H9 (cell line): ENCODE measurements at regions not wholly inside any gene's neighbourhood (a gene's known extent, or its start where the extent isn't known, plus 50 kb on each side); places are given as distances from the start of the nearest gene placed in this dataset.

Experiments
- DNase-seq: peaks from one replicate; pipeline ENCODE4 v3.0.0-alpha.2; 2017
- H2AFZ ChIP-seq: one replicate; pipeline ENCODE4 v1.6.1; 2013; ENCODE audit warnings: mild to moderate bottlenecking, low read length, control low read depth, moderate library complexity
- H2AK5ac ChIP-seq: 2 replicates; pipeline ENCODE4 v1.6.1; 2013; ENCODE audit warnings: low read length, control low read depth, mixed read lengths; ENCODE audit not compliant: insufficient read length
- H2BK120ac ChIP-seq: one replicate; pipeline ENCODE4 v1.6.1; 2013; ENCODE audit warnings: low read depth, mild to moderate bottlenecking, low read length, control low read depth, inconsistent platforms; ENCODE audit not compliant: poor library complexity, severe bottlenecking
- H2BK12ac ChIP-seq: 2 replicates; pipeline ENCODE4 v1.6.1; 2013; ENCODE audit warnings: low read length, control low read depth, mixed read lengths, low read depth; ENCODE audit not compliant: insufficient read length
- H2BK15ac ChIP-seq: 2 replicates; pipeline ENCODE4 v1.6.1; 2013; ENCODE audit warnings: low read depth, low read length, control low read depth
- H2BK20ac ChIP-seq: one replicate; pipeline ENCODE4 v1.6.1; 2013; ENCODE audit warnings: low read depth, mild to moderate bottlenecking, low read length, control low read depth, inconsistent platforms; ENCODE audit not compliant: poor library complexity, severe bottlenecking
- H2BK5ac ChIP-seq: 2 replicates; pipeline ENCODE4 v1.6.1; 2013; ENCODE audit warnings: low read length, control low read depth, mixed read lengths; ENCODE audit not compliant: insufficient read length
- H3K14ac ChIP-seq: 2 replicates; pipeline ENCODE4 v1.6.1; 2013; ENCODE audit warnings: low read length, control low read depth; ENCODE audit not compliant: insufficient read depth
- H3K18ac ChIP-seq: 2 replicates; pipeline ENCODE4 v1.6.1; 2013; ENCODE audit warnings: low read depth, mild to moderate bottlenecking, mixed read lengths, low read length, control low read depth; ENCODE audit not compliant: insufficient read length
- H3K23ac ChIP-seq: 2 replicates; pipeline ENCODE4 v1.6.1; 2013; ENCODE audit warnings: low read length, control low read depth, mixed read lengths, low read depth; ENCODE audit not compliant: insufficient read length
- H3K23me2 ChIP-seq: 2 replicates; pipeline ENCODE4 v1.6.1; 2013; ENCODE audit warnings: low read depth, mild to moderate bottlenecking, mixed read lengths, low read length, control low read depth; ENCODE audit not compliant: insufficient read length, poor library complexity, severe bottlenecking
- H3K27ac ChIP-seq: 2 replicates; pipeline ENCODE4 v1.5.1; 2013; ENCODE audit warnings: low read length, control low read depth, mixed read lengths, low read depth; ENCODE audit not compliant: insufficient read length
- H3K27me3 ChIP-seq: 2 replicates; pipeline ENCODE4 v1.6.1; 2013; ENCODE audit warnings: low read length, control low read depth, inconsistent platforms; ENCODE audit not compliant: insufficient read depth
- H3K4ac ChIP-seq: 2 replicates; pipeline ENCODE4 v1.6.1; 2013; ENCODE audit warnings: low read depth, mild to moderate bottlenecking, control low read depth, inconsistent platforms, low read length, moderate library complexity
- H3K4me1 ChIP-seq: 2 replicates; pipeline ENCODE4 v1.6.1; 2013; ENCODE audit warnings: low read length, control low read depth, inconsistent platforms; ENCODE audit not compliant: insufficient read depth
- H3K4me2 ChIP-seq: 2 replicates; pipeline ENCODE4 v1.6.1; 2013; ENCODE audit warnings: low read length, control low read depth, mixed read lengths; ENCODE audit not compliant: insufficient read length, insufficient read depth
- H3K56ac ChIP-seq: 2 replicates; pipeline ENCODE4 v1.6.1; 2013; ENCODE audit warnings: low read depth, mild to moderate bottlenecking, mixed read lengths, low read length, control low read depth; ENCODE audit not compliant: insufficient read length
- H3K79me1 ChIP-seq: 2 replicates; pipeline ENCODE4 v1.6.1; 2013; ENCODE audit warnings: low read depth, mild to moderate bottlenecking, moderate library complexity, low read length, control low read depth, inconsistent platforms; ENCODE audit not compliant: insufficient read depth, poor library complexity, severe bottlenecking
- H3K79me2 ChIP-seq: 2 replicates; pipeline ENCODE4 v1.6.1; 2013; ENCODE audit warnings: low read length, control low read depth, inconsistent platforms; ENCODE audit not compliant: insufficient read depth
- H3K9ac ChIP-seq: 2 replicates; pipeline ENCODE4 v1.6.1; 2013; ENCODE audit warnings: low read length, control low read depth, mixed read lengths; ENCODE audit not compliant: insufficient read length; ENCODE audit errors: extremely low read depth
- H3K9me3 ChIP-seq: one replicate; pipeline ENCODE4 v1.6.1; 2013; ENCODE audit warnings: low read depth, low read length, inconsistent platforms; ENCODE audit not compliant: control insufficient read depth
- H3T11ph ChIP-seq: one replicate; pipeline ENCODE4 v1.6.1; 2013; ENCODE audit warnings: mild to moderate bottlenecking, low read length, control low read depth, inconsistent platforms
- H4K20me1 ChIP-seq: one replicate; pipeline ENCODE4 v1.6.1; 2013; ENCODE audit not compliant: control insufficient read depth, insufficient read length, insufficient read depth
- H4K5ac ChIP-seq: 2 replicates; pipeline ENCODE4 v1.6.1; 2013; ENCODE audit warnings: low read depth, mild to moderate bottlenecking, mixed read lengths, low read length, control low read depth; ENCODE audit not compliant: insufficient read length
- H4K8ac ChIP-seq: replicated peaks from 2 replicates; pipeline ENCODE4 v1.6.1; 2013; ENCODE audit warnings: low read length, control low read depth, mixed read lengths, low read depth; ENCODE audit not compliant: insufficient read length
- H4K91ac ChIP-seq: 2 replicates; pipeline ENCODE4 v1.6.1; 2013; ENCODE audit warnings: low read depth, mild to moderate bottlenecking, moderate library complexity, mixed read lengths, low read length, control low read depth; ENCODE audit not compliant: insufficient read length
- H3K27ac Mint-ChIP-seq, 3 experiments: 2 replicates in 2 of 3; 3 replicates in 1 of 3; pipeline ENCODE4 v1.8.0; 2020 to 2021; ENCODE audit warnings: mixed read lengths in 3 of 3, mild to moderate bottlenecking in 1 of 3, moderate library complexity in 1 of 3
- H3K27me3 Mint-ChIP-seq: 2 replicates; pipeline ENCODE4 v1.8.0; 2021; ENCODE audit warnings: low read depth, mild to moderate bottlenecking, moderate library complexity, mixed read lengths
- H3K36me3 Mint-ChIP-seq, 3 experiments: 2 replicates in 2 of 3; 3 replicates in 1 of 3; pipeline ENCODE4 v1.8.0; 2020 to 2021; ENCODE audit warnings: low read depth in 3 of 3, mixed read lengths in 3 of 3; ENCODE audit not compliant: insufficient read depth in 1 of 3
- H3K4me1 Mint-ChIP-seq, 2 experiments: 2 replicates each; pipeline ENCODE4 v1.8.0; 2020; ENCODE audit warnings: mixed read lengths in 2 of 2
- H3K4me3 Mint-ChIP-seq, 2 experiments: 2 replicates in 1 of 2; 3 replicates in 1 of 2; pipeline ENCODE4 v1.8.0; 2020 to 2021; ENCODE audit warnings: mild to moderate bottlenecking in 2 of 2, mixed read lengths in 2 of 2, moderate library complexity in 1 of 2
- H3K9me3 Mint-ChIP-seq, 2 experiments: 2 replicates in 1 of 2; 3 replicates in 1 of 2; pipeline ENCODE4 v1.8.0; 2020; ENCODE audit warnings: mild to moderate bottlenecking in 2 of 2, mixed read lengths in 2 of 2, moderate library complexity in 1 of 2
- WGBS: extraction: QIAGEN DNeasy Blood & Tissue Kit; methylation state at CpG from one replicate; pipeline ENCODE4 v1.1.7; 2013; ENCODE audit warnings: missing lambda C conversion rate, low lambda C conversion rate, mixed read lengths; ENCODE audit not compliant: insufficient read length; ENCODE audit errors: extremely low coverage; 5-methylcytosine and 5-hydroxymethylcytosine counted together
- TF ChIP-seq, protein P1 (sequence below): fragments of 200-600 bp; sonication (generic); conservative IDR thresholded peaks from 3 replicates; pipeline ENCODE4 v1.8.0; 2021; ENCODE audit warnings: antibody characterized with exemption, mild to moderate bottlenecking

DNA sequence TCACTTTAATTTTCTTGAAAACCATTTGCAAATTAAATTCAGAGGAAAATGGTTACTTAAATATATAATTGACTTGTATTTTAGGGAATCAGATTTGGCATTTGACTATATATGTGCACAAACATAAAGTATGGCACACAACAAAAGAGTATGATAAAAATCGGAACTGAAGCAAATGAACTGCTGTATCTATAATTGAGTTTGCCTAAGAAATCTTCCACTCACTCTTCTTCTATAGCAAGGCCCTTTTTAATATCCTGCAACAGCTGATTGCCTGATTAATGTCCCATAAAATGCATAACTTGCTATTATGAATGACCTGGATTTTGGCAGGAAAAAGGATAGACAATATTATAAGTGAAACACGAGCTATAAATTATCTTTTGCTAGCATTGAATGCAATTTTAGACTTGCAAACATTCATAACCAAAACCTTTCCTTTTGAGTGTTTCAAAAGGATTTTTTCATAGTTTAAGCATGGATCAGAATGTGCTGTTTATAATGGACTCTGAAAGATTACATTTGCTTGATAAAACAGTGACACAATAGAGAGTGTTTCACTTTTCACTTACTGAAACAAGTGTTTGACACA is 2204.3 kb downstream of the MRPL39 start:
- H4K91ac ChIP-seq, result no peak overlapping the region
- H4K20me1 ChIP-seq, result no peaks in the 10 kb centered on the region
- H3K27me3 Mint-ChIP-seq, result no peaks in the 10 kb centered on the region
- no peak overlapping the region for H4K8ac ChIP-seq
- TF ChIP-seq, protein P1, sequence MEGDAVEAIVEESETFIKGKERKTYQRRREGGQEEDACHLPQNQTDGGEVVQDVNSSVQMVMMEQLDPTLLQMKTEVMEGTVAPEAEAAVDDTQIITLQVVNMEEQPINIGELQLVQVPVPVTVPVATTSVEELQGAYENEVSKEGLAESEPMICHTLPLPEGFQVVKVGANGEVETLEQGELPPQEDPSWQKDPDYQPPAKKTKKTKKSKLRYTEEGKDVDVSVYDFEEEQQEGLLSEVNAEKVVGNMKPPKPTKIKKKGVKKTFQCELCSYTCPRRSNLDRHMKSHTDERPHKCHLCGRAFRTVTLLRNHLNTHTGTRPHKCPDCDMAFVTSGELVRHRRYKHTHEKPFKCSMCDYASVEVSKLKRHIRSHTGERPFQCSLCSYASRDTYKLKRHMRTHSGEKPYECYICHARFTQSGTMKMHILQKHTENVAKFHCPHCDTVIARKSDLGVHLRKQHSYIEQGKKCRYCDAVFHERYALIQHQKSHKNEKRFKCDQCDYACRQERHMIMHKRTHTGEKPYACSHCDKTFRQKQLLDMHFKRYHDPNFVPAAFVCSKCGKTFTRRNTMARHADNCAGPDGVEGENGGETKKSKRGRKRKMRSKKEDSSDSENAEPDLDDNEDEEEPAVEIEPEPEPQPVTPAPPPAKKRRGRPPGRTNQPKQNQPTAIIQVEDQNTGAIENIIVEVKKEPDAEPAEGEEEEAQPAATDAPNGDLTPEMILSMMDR, result no peak
- H2BK12ac ChIP-seq, result no peak overlapping the region
- no peak overlapping the region for H3K9ac ChIP-seq
- H3K23ac ChIP-seq, result no peak overlapping the region
- no peak overlapping the region for H2BK15ac ChIP-seq
- no peaks in the 10 kb centered on the region; the same call in 1 of the 2 replicates for H3K4me1 ChIP-seq
- H2AK5ac ChIP-seq, result no peak overlapping the region
- H2BK20ac ChIP-seq, result no peak overlapping the region
- no peaks in the 10 kb centered on the region for H3K9me3 ChIP-seq
- H3K27ac Mint-ChIP-seq, result no peak overlapping the region
- no peak overlapping the region for H3K18ac ChIP-seq
- no peaks in the 10 kb centered on the region for H3K9me3 Mint-ChIP-seq
- no CpG with 5 or more reads among the region's 2 CpGs for WGBS
- H3K4ac ChIP-seq, result no peak overlapping the region
- no peak overlapping the region for H3K27ac ChIP-seq
- H3K14ac ChIP-seq, result no peak overlapping the region
- no peaks in the 10 kb centered on the region for H3K23me2 ChIP-seq
- no peaks in the 10 kb centered on the region for H3K27me3 ChIP-seq
- no peak overlapping the region for H2AFZ ChIP-seq
- peaks cover 0 to 10% of the 10 kb centered on the region in 2 experiments; a peak in 3 of 4 replicates for H3K4me1 Mint-ChIP-seq
- no peak overlapping the region for H4K5ac ChIP-seq
- no peak overlapping the region for H2BK120ac ChIP-seq
- no peak overlapping the region for H3K56ac ChIP-seq
- no peaks in the 10 kb centered on the region for H3K79me1 ChIP-seq
- H3K4me2 ChIP-seq, result no peak overlapping the region
- no peak overlapping the region for H2BK5ac ChIP-seq
- no peaks in the 10 kb centered on the region for H3K36me3 Mint-ChIP-seq
- H3K79me2 ChIP-seq, result no peaks in the 10 kb centered on the region
- H3K4me3 Mint-ChIP-seq, result no peak overlapping the region
- H3T11ph ChIP-seq, result no peak overlapping the region
- no peak for DNase-seq
